HEK293T (cell line): ENCODE measurements at regions not wholly inside any gene's neighbourhood (a gene's known extent, or its start where the extent isn't known, plus 50 kb on each side); places are given as distances from the start of the nearest gene placed in this dataset.
A peak's percentile ranks its signal among the peaks of the same experiment; 100 is the strongest.

Experiments used
- CTCF ChIA-PET: fragments of 350-600 bp; formaldehyde crosslinking; extraction: SDS; loops from one replicate; lab custom pipeline; 2021; ENCODE audit warnings: antibody characterized with exemption, inconsistent platforms; lab: Yijun Ruan, JAX
- POLR2A ChIA-PET: fragments of 350-600 bp; formaldehyde crosslinking; extraction: SDS; loops from one replicate; lab custom pipeline; 2020; ENCODE audit warnings: antibody characterized with exemption, inconsistent platforms; lab: Yijun Ruan, JAX
- DNase-seq: peaks from one replicate; pipeline ENCODE4 v3.0.0; 2012; ENCODE audit warnings: mixed read lengths; ENCODE audit errors: extremely low spot score
- ARNT ChIP-seq: fragments of 450-650 bp; IDR thresholded peaks from 2 replicates; pipeline ENCODE4 v1.6.1; 2017; ENCODE audit warnings: mild to moderate bottlenecking
- BHLHE40 ChIP-seq: fragments of 450-650 bp; IDR thresholded peaks from 2 replicates; pipeline ENCODE4 v1.6.1; 2016; ENCODE audit warnings: mild to moderate bottlenecking, moderate library complexity, borderline replicate concordance
- CTBP1 ChIP-seq: fragments of 450-650 bp; IDR thresholded peaks from 2 replicates; pipeline ENCODE4 v1.6.1; 2016; ENCODE audit warnings: borderline replicate concordance
- ELF4 ChIP-seq: fragments of 450-650 bp; IDR thresholded peaks from 2 replicates; pipeline ENCODE4 v1.6.1; 2017; ENCODE audit warnings: antibody characterized with exemption
- FOXA1 ChIP-seq: fragments of 450-650 bp; IDR thresholded peaks from 2 replicates; pipeline ENCODE4 v1.6.1; 2016; ENCODE audit warnings: mild to moderate bottlenecking
- FOXK2 ChIP-seq: fragments of 450-650 bp; IDR thresholded peaks from 2 replicates; pipeline ENCODE4 v1.6.1; 2016; ENCODE audit warnings: mild to moderate bottlenecking
- FOXM1 ChIP-seq: fragments of 450-650 bp; IDR thresholded peaks from 2 replicates; pipeline ENCODE4 v1.6.1; 2017; ENCODE audit warnings: mild to moderate bottlenecking, borderline replicate concordance
- HDGF ChIP-seq: fragments of 450-650 bp; IDR thresholded peaks from 2 replicates; pipeline ENCODE4 v1.6.1; 2017; ENCODE audit warnings: antibody characterized with exemption, borderline replicate concordance
- L3MBTL2 ChIP-seq: fragments of 450-650 bp; conservative IDR thresholded peaks from 2 replicates; pipeline ENCODE4 v1.6.1; 2016; ENCODE audit warnings: mild to moderate bottlenecking
- LEF1 ChIP-seq: fragments of 450-650 bp; IDR thresholded peaks from 2 replicates; pipeline ENCODE4 v1.6.1; 2017; ENCODE audit warnings: mild to moderate bottlenecking, borderline replicate concordance
- NFRKB ChIP-seq: fragments of 450-650 bp; IDR thresholded peaks from 2 replicates; pipeline ENCODE4 v1.6.1; 2016; ENCODE audit warnings: mild to moderate bottlenecking, moderate library complexity
- PKNOX1 ChIP-seq: fragments of 450-650 bp; IDR thresholded peaks from 2 replicates; pipeline ENCODE4 v1.6.1; 2016
- SP1 ChIP-seq: fragments of 450-650 bp; IDR thresholded peaks from 2 replicates; pipeline ENCODE4 v1.6.1; 2017
- SUZ12 ChIP-seq: fragments of 450-650 bp; IDR thresholded peaks from 2 replicates; pipeline ENCODE4 v1.6.1; 2016; ENCODE audit warnings: mild to moderate bottlenecking
- TARDBP ChIP-seq: fragments of 450-650 bp; IDR thresholded peaks from 2 replicates; pipeline ENCODE4 v1.6.1; 2016
- ZNF384 ChIP-seq: fragments of 450-650 bp; IDR thresholded peaks from 2 replicates; pipeline ENCODE4 v1.6.1; 2016

DNA sequence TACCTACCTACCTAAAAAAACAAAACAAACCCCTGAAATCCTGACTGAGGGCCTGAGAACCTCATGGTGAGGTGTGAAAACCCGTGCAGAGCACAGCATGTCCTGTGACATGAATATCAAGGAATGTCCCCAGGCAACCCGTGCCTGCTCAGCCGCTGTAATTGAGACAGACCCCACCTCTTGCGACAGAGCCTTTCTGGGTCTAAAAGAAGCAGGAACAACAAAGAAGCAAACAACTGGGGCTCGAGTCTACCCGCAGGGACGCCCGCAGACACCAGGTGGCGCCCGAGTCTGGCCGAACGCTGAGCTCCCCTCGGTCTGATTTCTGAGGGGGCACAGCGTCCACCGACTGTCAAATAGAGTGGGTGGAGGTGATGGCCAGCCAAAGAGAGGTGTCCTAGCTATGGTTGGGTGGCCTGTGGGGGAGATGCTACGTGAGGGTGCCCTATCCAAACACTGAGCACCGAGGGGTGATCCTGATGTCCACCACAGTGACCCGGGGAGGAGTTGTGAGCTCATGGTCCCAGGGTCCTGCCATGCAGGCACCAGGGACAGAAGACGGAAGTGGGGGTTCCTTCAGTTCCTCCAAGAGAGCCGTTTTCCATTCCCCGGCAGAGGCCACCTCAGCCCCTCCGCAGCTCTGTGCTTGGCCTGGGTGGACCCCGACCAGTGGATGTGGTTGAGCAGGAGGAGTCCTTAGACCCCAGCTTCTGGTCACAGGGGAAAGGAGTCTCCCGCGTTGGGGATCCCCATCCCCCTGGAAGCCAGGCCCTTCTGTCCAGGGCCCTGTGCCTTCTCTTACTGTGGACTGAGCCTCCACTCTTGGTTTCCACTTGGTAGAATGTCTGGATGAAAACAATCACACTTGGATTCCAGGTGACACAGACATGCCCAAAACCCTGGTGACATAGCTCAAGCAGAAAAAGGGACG, 268.2 kb downstream of the CDC5L start:
- no peak for TF ChIP-seq FOXA1
- TF ChIP-seq TARDBP: no peak
- TF ChIP-seq BHLHE40: no peak
- TF ChIP-seq ZNF384: no peak
- TF ChIP-seq NFRKB: no peak
- TF ChIP-seq SUZ12: no peak
- TF ChIP-seq ARNT: no peak
- no peak; the same call in 1 of the 2 replicates for TF ChIP-seq L3MBTL2
- ChIA-PET POLR2A (interaction anchor here (0.8 kb wide), 1 partner anchor 722 kb away, joined by 4 read pairs; the partner anchor contains the start of gene SUPT3H), CTCF (interaction anchor here (0.5 to 2.5 kb wide), 18 partner anchors 9 to 1267 kb away, joined by 3 to 18 read pairs (median 4); no protein-coding TSS in a partner anchor)
- DNase-seq: peak; percentile 76

- CTCF ChIA-PET: interaction anchor here (0.6 to 2.5 kb wide), 8 partner anchors 8 to 1058 kb away, joined by 3 to 18 read pairs (median 4); no protein-coding TSS in a partner anchor
- DNase-seq: no peak
- no peak for TF ChIP-seq PKNOX1
- no peak for TF ChIP-seq SUZ12
- TF ChIP-seq FOXM1: no peak
- no peak for TF ChIP-seq HDGF
- no peak for TF ChIP-seq L3MBTL2
- no peak for TF ChIP-seq TARDBP
- TF ChIP-seq NFRKB: no peak
- POLR2A ChIA-PET: no interaction called here
These were observed 269.2 kb downstream of the CDC5L start for GRCh38 chr6:44656691-44657090.

- ChIA-PET CTCF (interaction anchor here (1.8 to 2.5 kb wide), 2 partner anchors 26 to 1058 kb away, joined by 6 to 18 read pairs; no protein-coding TSS in a partner anchor), POLR2A (interaction anchor here (0.7 kb wide), 1 partner anchor 721 kb away, joined by 4 read pairs; the partner anchor contains the start of gene SUPT3H)
- TF ChIP-seq L3MBTL2: no peak
- TF ChIP-seq LEF1: no peak
- TF ChIP-seq CTBP1: no peak
- TF ChIP-seq FOXA1: no peak
- DNase-seq: no peak
These were observed 269.8 kb downstream of the CDC5L start for GRCh38 chr6:44657206-44657819.

- CTCF ChIA-PET: no interaction called here
- TF ChIP-seq FOXK2 (no peak), CTBP1 (no peak), TARDBP (no peak), SP1 (no peak), ARNT (no peak), BHLHE40 (no peak), SUZ12 (no peak), NFRKB (no peak), HDGF (no peak), LEF1 (no peak), L3MBTL2 (no peak), FOXA1 (no peak), FOXM1 (no peak), ELF4 (no peak), PKNOX1 (no peak), ZNF384 (no peak)
- no peak for DNase-seq
- POLR2A ChIA-PET: no interaction called here
These were observed 271.1 kb downstream of the CDC5L start for GRCh38 chr6:44658571-44658970.

DNA sequence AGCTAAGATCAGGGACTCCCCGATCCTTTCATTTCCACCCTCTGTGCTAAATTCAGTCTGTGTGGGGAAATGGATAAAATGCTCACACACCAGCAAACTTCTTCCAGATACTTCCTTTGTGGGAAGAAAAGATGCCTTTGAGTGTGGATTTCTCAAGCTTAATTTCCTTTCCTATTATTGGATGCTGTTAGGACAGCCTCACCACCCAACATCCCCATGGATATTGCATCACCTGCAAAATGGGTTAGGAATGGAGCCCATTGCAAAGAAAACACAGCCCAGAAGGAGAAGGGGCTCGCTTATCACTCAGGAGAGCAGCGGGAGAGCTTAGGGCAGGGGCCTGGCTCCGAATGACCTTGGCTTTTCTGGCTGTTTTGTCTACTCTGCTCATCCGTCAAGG, 272.2 kb downstream of the CDC5L start:
- DNase-seq: no peak
- ChIA-PET CTCF (interaction anchor here (0.6 to 2.4 kb wide), 3 partner anchors 9 to 774 kb away, joined by 3 to 9 read pairs (median 3); no protein-coding TSS in a partner anchor), POLR2A (no interaction called here)
- TF ChIP-seq SUZ12 (no peak), ZNF384 (no peak), L3MBTL2 (no peak)

- ChIA-PET POLR2A (no interaction called here), CTCF (interaction anchor here (0.6 to 2.4 kb wide), 2 partner anchors 185 to 773 kb away, joined by 3 to 9 read pairs; no protein-coding TSS in a partner anchor)
- TF ChIP-seq CTBP1: no peak
- no peak for TF ChIP-seq LEF1
- no peak for TF ChIP-seq FOXA1
- no peak for TF ChIP-seq L3MBTL2
- no peak for TF ChIP-seq PKNOX1
- no peak for TF ChIP-seq ARNT
- no peak for TF ChIP-seq NFRKB
- TF ChIP-seq FOXK2: no peak
- TF ChIP-seq FOXM1: no peak
- DNase-seq: no peak
These were observed 273.2 kb downstream of the CDC5L start for GRCh38 chr6:44660561-44661220.
